Astrocyte of the cerebellum (primary cell): ENCODE measurements at regions not wholly inside any gene's neighbourhood (a gene's known extent, or its start where the extent isn't known, plus 50 kb on each side); places are given as distances from the start of the nearest gene placed in this dataset.

Experiments used
- DNase-seq: peaks from one replicate; pipeline ENCODE4 v3.0.0-alpha.2; 2011; ENCODE audit warnings: low read depth
- H3K4me3 ChIP-seq: 2 replicates; pipeline ENCODE4 v1.5.1; 2011; ENCODE audit warnings: mild to moderate bottlenecking, low read depth, low read length, moderate library complexity
- in situ Hi-C: cut with HindIII; loops from 2 replicates; pipeline ENCODE4 v1.10.0; 2017; ENCODE audit warnings: low sequenced_read_pairs
- TF ChIP-seq, protein P1 (sequence below): IDR thresholded peaks from 2 replicates; pipeline ENCODE4 v1.5.1; 2012; ENCODE audit warnings: low read length, low read depth, moderate library complexity, mild to moderate bottlenecking; ENCODE audit errors: missing control alignments

DNA sequence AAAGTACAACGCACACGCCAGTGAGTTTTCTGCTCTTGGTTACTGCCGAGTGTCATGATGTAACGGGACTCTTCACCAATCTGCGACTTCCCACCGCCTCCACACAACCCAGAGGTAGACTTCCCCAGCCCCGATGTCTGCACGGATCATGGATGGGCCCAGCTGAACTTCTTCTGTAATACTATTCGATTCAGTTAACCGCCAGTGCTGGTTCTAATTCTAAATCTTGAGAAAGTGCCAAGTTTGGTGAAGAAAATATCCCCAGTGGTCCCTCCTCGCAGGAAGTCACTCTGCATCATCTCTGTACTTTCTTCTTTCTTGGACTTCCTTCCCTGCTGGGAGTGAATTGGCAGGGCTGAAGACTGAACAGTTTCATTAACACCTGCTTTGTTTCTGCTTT lies 77.6 kb upstream of the SLC35F4 start:
- in situ Hi-C loops = no loop called here
- DNase-seq = no peak

DNA sequence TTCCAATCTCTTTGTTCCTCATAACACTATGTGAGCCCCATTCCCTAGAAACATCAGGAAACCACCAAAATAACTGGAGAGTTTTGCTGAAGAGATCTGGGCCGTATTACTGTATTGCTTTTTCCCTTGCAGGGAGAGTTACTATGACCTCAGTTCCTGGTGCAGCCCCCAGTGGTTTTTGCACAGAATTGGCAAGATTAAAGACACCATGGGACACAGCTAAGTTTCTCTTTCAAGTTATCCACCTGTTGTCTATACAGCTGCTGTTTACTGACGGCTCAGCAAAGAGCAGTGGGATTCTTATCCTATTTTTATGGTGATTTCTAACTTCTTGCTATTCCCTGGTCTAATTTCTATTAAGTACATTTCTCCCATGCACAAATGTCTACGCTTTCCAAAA lies 77.1 kb upstream of the SLC35F4 start:
- no peak overlapping the region for H3K4me3 ChIP-seq
- in situ Hi-C loops = no loop called here
- no peak for DNase-seq
- TF ChIP-seq, protein P1, sequence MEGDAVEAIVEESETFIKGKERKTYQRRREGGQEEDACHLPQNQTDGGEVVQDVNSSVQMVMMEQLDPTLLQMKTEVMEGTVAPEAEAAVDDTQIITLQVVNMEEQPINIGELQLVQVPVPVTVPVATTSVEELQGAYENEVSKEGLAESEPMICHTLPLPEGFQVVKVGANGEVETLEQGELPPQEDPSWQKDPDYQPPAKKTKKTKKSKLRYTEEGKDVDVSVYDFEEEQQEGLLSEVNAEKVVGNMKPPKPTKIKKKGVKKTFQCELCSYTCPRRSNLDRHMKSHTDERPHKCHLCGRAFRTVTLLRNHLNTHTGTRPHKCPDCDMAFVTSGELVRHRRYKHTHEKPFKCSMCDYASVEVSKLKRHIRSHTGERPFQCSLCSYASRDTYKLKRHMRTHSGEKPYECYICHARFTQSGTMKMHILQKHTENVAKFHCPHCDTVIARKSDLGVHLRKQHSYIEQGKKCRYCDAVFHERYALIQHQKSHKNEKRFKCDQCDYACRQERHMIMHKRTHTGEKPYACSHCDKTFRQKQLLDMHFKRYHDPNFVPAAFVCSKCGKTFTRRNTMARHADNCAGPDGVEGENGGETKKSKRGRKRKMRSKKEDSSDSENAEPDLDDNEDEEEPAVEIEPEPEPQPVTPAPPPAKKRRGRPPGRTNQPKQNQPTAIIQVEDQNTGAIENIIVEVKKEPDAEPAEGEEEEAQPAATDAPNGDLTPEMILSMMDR = no peak

More for the DNA sequence above, 77.6 kb upstream of the SLC35F4 start:
- TF ChIP-seq, protein P1 = no peak
- no peak overlapping the region for H3K4me3 ChIP-seq

GRCh38 chr14:57939084-57939483 lies 73.2 kb upstream of the SLC35F4 start:
- in situ Hi-C loops = no loop called here
- DNase-seq = no peak
- no peak overlapping the region for H3K4me3 ChIP-seq
- TF ChIP-seq, protein P1 = no peak

DNA sequence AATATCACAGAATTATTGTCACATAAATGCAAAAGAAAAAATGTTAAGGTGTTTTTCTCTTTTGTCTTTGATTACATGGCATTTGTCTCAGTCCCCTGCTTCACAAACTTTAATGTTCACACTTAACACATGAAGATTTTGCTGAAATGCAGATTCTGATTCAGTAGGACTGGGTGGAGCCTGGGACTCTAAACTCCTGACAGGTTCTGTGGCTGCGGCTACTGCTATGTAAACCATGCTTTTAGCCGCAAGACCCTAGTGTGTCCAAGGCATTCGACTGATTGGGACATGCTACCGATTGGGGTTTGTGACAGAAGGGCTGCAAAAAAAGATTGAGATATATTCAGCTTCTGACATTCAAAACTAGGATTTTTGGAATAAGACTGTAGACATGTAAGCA lies 72.6 kb upstream of the SLC35F4 start:
- DNase-seq = no peak
- TF ChIP-seq, protein P1 = no peak
- H3K4me3 ChIP-seq = no peak overlapping the region
- in situ Hi-C loops = no loop called here

DNA sequence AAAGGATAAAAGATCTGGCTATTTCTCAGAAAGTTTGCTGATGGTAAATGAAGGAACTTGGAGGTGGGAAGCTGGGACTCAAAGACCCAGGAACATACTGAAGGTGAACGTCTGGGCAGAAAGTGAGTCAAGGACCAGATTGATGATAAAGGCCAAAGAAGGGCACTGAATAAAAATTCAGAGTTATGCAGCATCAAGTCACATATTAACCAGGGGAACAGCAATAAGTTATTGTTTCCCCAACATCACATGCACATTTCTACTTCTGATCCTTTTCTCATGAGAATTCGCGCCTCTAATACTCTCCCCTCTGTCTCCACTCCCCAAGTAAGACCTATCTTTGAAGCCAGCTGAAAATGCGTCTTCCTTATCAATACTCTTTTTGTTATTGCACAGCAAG lies 71.8 kb upstream of the SLC35F4 start:
- TF ChIP-seq, protein P1 = no peak
- no peak overlapping the region for H3K4me3 ChIP-seq
- DNase-seq = no peak
- in situ Hi-C loops = no loop called here

DNA sequence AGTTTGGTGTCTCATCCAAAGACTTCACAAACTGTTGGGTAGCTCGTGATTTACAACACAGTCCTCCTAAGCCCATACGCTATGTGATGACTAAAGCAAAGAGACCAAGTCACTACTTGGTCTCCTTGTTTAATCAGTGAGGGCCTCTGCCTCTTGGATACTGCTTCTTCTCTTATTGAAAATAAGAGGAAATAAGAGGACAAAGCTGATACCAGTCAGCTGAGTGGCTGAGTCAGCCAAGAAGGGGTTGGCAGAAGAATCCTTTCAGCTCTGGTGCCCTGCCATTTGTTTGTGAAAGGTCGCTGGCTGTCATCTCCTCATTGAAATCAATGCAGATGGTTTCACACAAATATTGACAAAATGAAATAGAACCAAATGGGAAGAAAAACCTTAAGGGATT lies 67.5 kb upstream of the SLC35F4 start:
- H3K4me3 ChIP-seq = no peak overlapping the region
- TF ChIP-seq, protein P1 = no peak
- in situ Hi-C loops = no loop called here
- no peak for DNase-seq
